DOHH2 (cell line): ENCODE measurements at regions not wholly inside any gene's neighbourhood (a gene's known extent, or its start where the extent isn't known, plus 50 kb on each side); places are given as distances from the start of the nearest gene placed in this dataset.
"Not testable (repeated sequence)": the region's sequence is repeated elsewhere in the genome, so short reads cannot be mapped to it uniquely, and the experiment has no call there.

Source experiments
- H3F3A ChIP-seq: fragments of 200-600 bp; sonication (generic), shearing (Covaris generic); 2 replicates; pipeline ENCODE4 v1.6.0; 2016; ENCODE audit warnings: antibody characterized with exemption, mild to moderate bottlenecking; ENCODE audit not compliant: control insufficient read depth, insufficient read depth
- H3K27ac ChIP-seq: fragments of 200-600 bp; sonication (generic); 2 replicates; pipeline ENCODE4 v1.5.1; 2014; ENCODE audit warnings: low read depth, mild to moderate bottlenecking, low read length, moderate library complexity
- H3K27me3 ChIP-seq: fragments of 200-600 bp; sonication (generic); 2 replicates; pipeline ENCODE4 v1.6.1; 2014; ENCODE audit warnings: mild to moderate bottlenecking, low read length, mixed read lengths; ENCODE audit not compliant: control insufficient read depth
- H3K36me3 ChIP-seq: fragments of 200-600 bp; sonication (generic); 2 replicates; pipeline ENCODE4 v1.6.1; 2014; ENCODE audit warnings: mild to moderate bottlenecking, low read length, moderate library complexity, mixed read lengths; ENCODE audit not compliant: control insufficient read depth
- H3K4me1 ChIP-seq: fragments of 200-600 bp; sonication (generic); 2 replicates; pipeline ENCODE4 v1.6.1; 2014; ENCODE audit warnings: mild to moderate bottlenecking, low read length, mixed read lengths; ENCODE audit not compliant: control insufficient read depth
- H3K4me2 ChIP-seq: fragments of 200-600 bp; sonication (generic); 2 replicates; pipeline ENCODE4 v1.6.0; 2014; ENCODE audit warnings: mild to moderate bottlenecking, low read length, moderate library complexity
- H3K4me3 ChIP-seq: fragments of 200-600 bp; sonication (generic); 2 replicates; pipeline ENCODE4 v1.5.1; 2014; ENCODE audit warnings: mild to moderate bottlenecking, low read length, mixed read lengths
- H3K79me2 ChIP-seq: fragments of 200-600 bp; sonication (generic); 2 replicates; pipeline ENCODE4 v1.6.1; 2014; ENCODE audit warnings: mild to moderate bottlenecking, low read length, mixed read lengths; ENCODE audit not compliant: control insufficient read depth
- H3K9me2 ChIP-seq: fragments of 200-600 bp; sonication (generic); replicated peaks from 2 replicates; pipeline ENCODE4 v1.6.1; 2014; ENCODE audit warnings: mild to moderate bottlenecking, low read length, mixed read lengths; ENCODE audit not compliant: control insufficient read depth
- H3K9me3 ChIP-seq: fragments of 200-600 bp; sonication (generic); 2 replicates; pipeline ENCODE4 v1.6.1; 2014; ENCODE audit warnings: antibody characterized with exemption, low read length, mixed read lengths; ENCODE audit not compliant: control insufficient read depth, insufficient read depth
- H4K20me1 ChIP-seq: fragments of 200-600 bp; sonication (generic); 2 replicates; pipeline ENCODE4 v1.6.0; 2014; ENCODE audit warnings: low read depth, mild to moderate bottlenecking, antibody characterized with exemption, low read length, moderate library complexity; ENCODE audit not compliant: control insufficient read depth, insufficient read depth
- EZH2phosphoT487 ChIP-seq: fragments of 200-600 bp; sonication (generic); IDR thresholded peaks from 2 replicates; pipeline ENCODE4 v1.6.1; 2017; ENCODE audit warnings: borderline replicate concordance, mild to moderate bottlenecking, antibody characterized with exemption, low read length, moderate library complexity, mixed read lengths
- TF ChIP-seq, protein P1 (sequence below): fragments of 200-600 bp; sonication (generic); IDR thresholded peaks from one replicate; pipeline ENCODE4 v1.5.1; 2014; ENCODE audit warnings: antibody characterized with exemption, mild to moderate bottlenecking, low read depth, low read length; ENCODE audit not compliant: poor library complexity, severe bottlenecking

DNA sequence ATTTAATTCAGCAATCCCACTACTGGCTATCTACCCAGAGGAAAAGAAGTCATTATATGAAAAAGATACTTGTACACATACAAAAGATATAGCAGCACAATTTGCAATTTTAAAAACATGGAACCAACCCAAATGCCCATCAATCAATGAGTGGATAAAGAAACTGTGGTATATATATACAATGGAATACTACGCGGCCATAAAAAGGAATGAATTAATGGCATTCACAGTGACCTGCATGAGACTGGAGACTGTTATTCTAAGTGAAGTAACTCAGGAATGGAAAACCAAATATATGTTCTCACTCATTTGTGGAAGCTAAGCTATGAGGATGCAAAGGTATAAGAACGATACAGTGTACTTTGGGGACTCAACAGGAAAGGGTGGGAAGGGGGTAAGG lies 102.8 kb upstream of the KCNMA1 start:
- not testable (repeated sequence) for H3K27me3 ChIP-seq, H3K4me1 ChIP-seq, H3K36me3 ChIP-seq, H3K79me2 ChIP-seq, H3K4me2 ChIP-seq, H3K9me2 ChIP-seq, H3K27ac ChIP-seq, H3K4me3 ChIP-seq, H3F3A ChIP-seq, H4K20me1 ChIP-seq, H3K9me3 ChIP-seq

DNA sequence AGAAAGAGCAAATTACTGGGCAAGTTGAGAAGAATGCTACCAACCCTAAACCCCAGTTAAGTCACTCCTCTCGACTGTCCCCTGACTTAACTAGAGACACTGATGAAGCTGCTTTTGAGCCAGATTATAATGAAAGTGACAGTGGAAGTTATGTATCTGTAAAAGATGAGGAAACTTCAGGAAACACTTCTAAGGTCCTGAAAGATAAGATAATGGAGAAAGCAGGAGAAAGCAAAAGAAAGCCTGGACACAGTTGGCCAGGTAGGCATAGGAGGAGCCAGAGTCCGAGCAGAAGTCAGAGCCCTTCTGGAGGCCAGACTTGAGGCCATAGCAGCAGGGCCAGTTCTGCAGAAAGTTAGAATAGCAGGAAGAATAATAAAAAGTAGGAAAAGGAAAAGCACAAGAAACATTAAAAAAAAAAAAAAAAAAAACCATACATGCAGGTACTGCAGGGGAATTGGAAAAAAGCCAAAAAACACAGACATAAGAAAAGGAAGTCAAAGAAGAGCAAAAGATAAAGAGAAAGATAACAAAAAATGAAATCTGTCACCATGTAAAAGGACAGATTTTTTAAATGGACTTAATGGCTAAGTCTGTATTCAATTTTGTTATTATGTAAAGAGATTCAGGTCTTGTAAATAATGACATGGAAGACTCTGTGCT lies 101.0 kb upstream of the KCNMA1 start:
- no peaks in the 10 kb centered on the region for H3F3A ChIP-seq
- H4K20me1 ChIP-seq = no peaks in the 10 kb centered on the region
- H3K4me1 ChIP-seq = no peaks in the 10 kb centered on the region
- H3K79me2 ChIP-seq = no peaks in the 10 kb centered on the region
- no peaks in the 10 kb centered on the region for H3K9me2 ChIP-seq
- H3K27me3 ChIP-seq = no peaks in the 10 kb centered on the region
- H3K27ac ChIP-seq = no peak overlapping the region
- H3K9me3 ChIP-seq = no peaks in the 10 kb centered on the region
- no peak overlapping the region for H3K4me2 ChIP-seq
- TF ChIP-seq EZH2phosphoT487 = no peak
- TF ChIP-seq, protein P1, sequence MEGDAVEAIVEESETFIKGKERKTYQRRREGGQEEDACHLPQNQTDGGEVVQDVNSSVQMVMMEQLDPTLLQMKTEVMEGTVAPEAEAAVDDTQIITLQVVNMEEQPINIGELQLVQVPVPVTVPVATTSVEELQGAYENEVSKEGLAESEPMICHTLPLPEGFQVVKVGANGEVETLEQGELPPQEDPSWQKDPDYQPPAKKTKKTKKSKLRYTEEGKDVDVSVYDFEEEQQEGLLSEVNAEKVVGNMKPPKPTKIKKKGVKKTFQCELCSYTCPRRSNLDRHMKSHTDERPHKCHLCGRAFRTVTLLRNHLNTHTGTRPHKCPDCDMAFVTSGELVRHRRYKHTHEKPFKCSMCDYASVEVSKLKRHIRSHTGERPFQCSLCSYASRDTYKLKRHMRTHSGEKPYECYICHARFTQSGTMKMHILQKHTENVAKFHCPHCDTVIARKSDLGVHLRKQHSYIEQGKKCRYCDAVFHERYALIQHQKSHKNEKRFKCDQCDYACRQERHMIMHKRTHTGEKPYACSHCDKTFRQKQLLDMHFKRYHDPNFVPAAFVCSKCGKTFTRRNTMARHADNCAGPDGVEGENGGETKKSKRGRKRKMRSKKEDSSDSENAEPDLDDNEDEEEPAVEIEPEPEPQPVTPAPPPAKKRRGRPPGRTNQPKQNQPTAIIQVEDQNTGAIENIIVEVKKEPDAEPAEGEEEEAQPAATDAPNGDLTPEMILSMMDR = no peak
- no peaks in the 10 kb centered on the region for H3K36me3 ChIP-seq
- no peak overlapping the region for H3K4me3 ChIP-seq

DNA sequence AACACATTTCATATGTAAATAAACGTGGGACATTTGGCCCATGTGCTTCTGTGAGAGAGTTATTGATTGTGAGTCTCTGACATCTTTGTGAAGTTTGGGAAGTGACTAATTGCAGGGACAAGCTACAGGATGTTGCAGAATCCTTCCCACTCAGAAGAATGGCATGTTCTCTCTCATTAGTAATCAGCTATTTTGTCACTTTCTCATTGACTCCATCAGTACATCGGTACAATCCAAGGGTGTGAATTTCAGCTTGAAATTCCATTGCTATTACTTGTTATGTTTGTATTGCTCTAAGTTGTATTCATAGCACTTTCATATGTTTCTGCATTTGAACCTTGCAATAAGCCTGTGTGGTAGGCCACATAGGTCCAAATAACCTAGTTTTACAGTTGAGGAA lies 100.0 kb upstream of the KCNMA1 start:
- Histone ChIP-seq H3K36me3 (no peaks in the 10 kb centered on the region), H3K9me2 (no peaks in the 10 kb centered on the region), H3K79me2 (no peaks in the 10 kb centered on the region), H3K4me1 (no peaks in the 10 kb centered on the region), H4K20me1 (no peaks in the 10 kb centered on the region), H3K4me2 (no peak overlapping the region), H3K4me3 (no peak overlapping the region), H3K9me3 (no peaks in the 10 kb centered on the region), H3K27ac (no peak overlapping the region), H3K27me3 (no peaks in the 10 kb centered on the region), H3F3A (no peaks in the 10 kb centered on the region)
- no peak for TF ChIP-seq EZH2phosphoT487
- TF ChIP-seq, protein P1 = no peak

DNA sequence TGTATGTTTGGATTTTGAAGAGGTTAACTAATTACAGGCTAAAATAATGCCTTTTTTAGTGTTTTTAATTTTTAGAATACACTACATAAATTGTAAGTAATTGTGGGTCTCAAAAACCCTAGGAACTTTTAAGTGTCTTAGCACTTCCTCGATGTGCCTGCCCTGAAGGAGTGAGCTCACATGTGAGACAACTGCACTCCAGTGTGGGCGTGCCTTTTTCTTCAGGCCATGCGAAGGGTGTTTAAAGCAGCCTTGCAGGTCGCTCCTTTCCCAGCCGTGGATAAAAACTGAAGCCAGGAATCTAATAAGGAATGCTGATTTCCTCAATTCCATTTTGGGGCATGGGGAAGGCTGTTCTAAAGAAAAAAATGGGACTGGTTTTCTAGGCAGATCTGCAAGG lies 97.5 kb upstream of the KCNMA1 start:
- not testable (repeated sequence) for H3K9me3 ChIP-seq, H3K9me2 ChIP-seq, H3K27ac ChIP-seq, H3K4me1 ChIP-seq, H3K4me2 ChIP-seq, H3K36me3 ChIP-seq, H3K79me2 ChIP-seq, H3K4me3 ChIP-seq, H3K27me3 ChIP-seq, H3F3A ChIP-seq, H4K20me1 ChIP-seq
